ENCODE measurements at regions not wholly inside any gene's neighbourhood (a gene's known extent, or its start where the extent isn't known, plus 50 kb on each side); places are given as distances from the start of the nearest gene placed in this dataset.

- TF ChIP-seq OSR1 (CRISPR knock-in tag; IDR thresholded peaks at IDR 0.05) = no peak
- TF ChIP-seq ZFP3 (CRISPR knock-in tag; IDR thresholded peaks at IDR 0.05) = no peak
- TF ChIP-seq PATZ1 (CRISPR knock-in tag; IDR thresholded peaks at IDR 0.05; ENCODE audit: borderline replicate concordance) = no peak
- no peak for TF ChIP-seq ARNTL (CRISPR knock-in tag; IDR thresholded peaks at IDR 0.05; ENCODE audit: borderline replicate concordance, low read depth)
- no peak for TF ChIP-seq PPARA (CRISPR knock-in tag; IDR thresholded peaks at IDR 0.05; ENCODE audit: borderline replicate concordance)
- no peak for TF ChIP-seq ZNF565 (CRISPR knock-in tag; conservative IDR thresholded peaks at IDR 0.05; ENCODE audit: low read depth)
- TF ChIP-seq ISL1 (CRISPR knock-in tag; IDR thresholded peaks at IDR 0.05) = no peak
- no peak for TF ChIP-seq ZFP30 (CRISPR knock-in tag; IDR thresholded peaks at IDR 0.05)
- no peak for TF ChIP-seq ESRRG (CRISPR knock-in tag; IDR thresholded peaks at IDR 0.05)
- no peak for TF ChIP-seq BACH2 (CRISPR knock-in tag; IDR thresholded peaks at IDR 0.05; ENCODE audit: borderline replicate concordance)
- no peak for TF ChIP-seq RARB (CRISPR knock-in tag; IDR thresholded peaks at IDR 0.05)
- no peak for TF ChIP-seq TCF4 (CRISPR knock-in tag; IDR thresholded peaks at IDR 0.05; ENCODE audit: borderline replicate concordance)
- no peak for TF ChIP-seq TOX (CRISPR knock-in tag; IDR thresholded peaks at IDR 0.05; ENCODE audit: borderline replicate concordance)
- ATAC-seq = no peak
Observed at GRCh38 chr3:66098436-66098835, 59.7 kb upstream of the MAGI1 start.

GRCh38 chr3:66097647-66098046 is 58.9 kb upstream of the MAGI1 start:
- no peak for ATAC-seq
- no peak for TF ChIP-seq ZNF8 (CRISPR knock-in tag; IDR thresholded peaks at IDR 0.05)
- no peak for TF ChIP-seq BACH2 (CRISPR knock-in tag; IDR thresholded peaks at IDR 0.05; ENCODE audit: borderline replicate concordance)
- no peak for TF ChIP-seq GLIS3 (CRISPR knock-in tag; IDR thresholded peaks at IDR 0.05)
- TF ChIP-seq OSR1 (CRISPR knock-in tag; IDR thresholded peaks at IDR 0.05) = no peak
- no peak for TF ChIP-seq PATZ1 (CRISPR knock-in tag; IDR thresholded peaks at IDR 0.05; ENCODE audit: borderline replicate concordance)
- no peak for TF ChIP-seq ESRRG (CRISPR knock-in tag; IDR thresholded peaks at IDR 0.05)
- TF ChIP-seq ZFP3 (CRISPR knock-in tag; IDR thresholded peaks at IDR 0.05) = no peak
- no peak for TF ChIP-seq SNAI2 (CRISPR knock-in tag; IDR thresholded peaks at IDR 0.05)
- no peak for TF ChIP-seq TCF4 (CRISPR knock-in tag; IDR thresholded peaks at IDR 0.05; ENCODE audit: borderline replicate concordance)
- no peak for TF ChIP-seq POU6F1 (CRISPR knock-in tag; IDR thresholded peaks at IDR 0.05; ENCODE audit: borderline replicate concordance, low read depth)
- TF ChIP-seq ZNF70 (CRISPR knock-in tag; IDR thresholded peaks at IDR 0.05) = no peak
- TF ChIP-seq RARB (CRISPR knock-in tag; IDR thresholded peaks at IDR 0.05) = no peak
- TF ChIP-seq ARNTL (CRISPR knock-in tag; IDR thresholded peaks at IDR 0.05; ENCODE audit: borderline replicate concordance, low read depth) = no peak
- TF ChIP-seq ZFP30 (CRISPR knock-in tag; IDR thresholded peaks at IDR 0.05) = no peak
- no peak for TF ChIP-seq CSDC2 (CRISPR knock-in tag; IDR thresholded peaks at IDR 0.05)
- no peak for TF ChIP-seq ZNF565 (CRISPR knock-in tag; conservative IDR thresholded peaks at IDR 0.05; ENCODE audit: low read depth)
- no peak for TF ChIP-seq ISL1 (CRISPR knock-in tag; IDR thresholded peaks at IDR 0.05)
- no peak for TF ChIP-seq CSRNP3 (CRISPR knock-in tag; IDR thresholded peaks at IDR 0.05)

GRCh38 chr3:66095295-66096001 is 56.7 kb upstream of the MAGI1 start:
- TF ChIP-seq CSDC2 (CRISPR knock-in tag; IDR thresholded peaks at IDR 0.05) (no peak), CSRNP3 (CRISPR knock-in tag; IDR thresholded peaks at IDR 0.05) (no peak), SNAI2 (CRISPR knock-in tag; IDR thresholded peaks at IDR 0.05) (no peak), ESRRG (CRISPR knock-in tag; IDR thresholded peaks at IDR 0.05) (no peak), BACH2 (CRISPR knock-in tag; IDR thresholded peaks at IDR 0.05; ENCODE audit: borderline replicate concordance) (no peak), TSHZ2 (CRISPR knock-in tag; IDR thresholded peaks at IDR 0.05) (no peak)
- no peak for ATAC-seq
